ENCODE measurements at regions not wholly inside any gene's neighbourhood (a gene's known extent, or its start where the extent isn't known, plus 50 kb on each side); places are given as distances from the start of the nearest gene placed in this dataset.
A peak's percentile ranks its signal among the peaks of the same experiment; 100 is the strongest.

- DNase-seq (ENCODE audit: unreplicated experiment), result peak; percentile 92
- Mint-ChIP-seq H3K27me3 (ENCODE audit: insufficient read depth, unreplicated experiment) (peaks cover 64% of the 10 kb centered on the region), H3K27ac (ENCODE audit: low read depth, unreplicated experiment) (no peak overlapping the region), H3K4me3 (ENCODE audit: unreplicated experiment) (no peak overlapping the region), H3K36me3 (ENCODE audit: insufficient read depth, unreplicated experiment) (no peaks in the 10 kb centered on the region), H3K9me3 (ENCODE audit: unreplicated experiment) (no peaks in the 10 kb centered on the region), H3K4me1 (ENCODE audit: insufficient read depth, unreplicated experiment) (peaks cover 23% of the 10 kb centered on the region)
- no peak for TF ChIP-seq CTCF (IDR thresholded peaks at IDR 0.05; ENCODE audit: unreplicated experiment)
- CTCF ChIA-PET, result interaction anchor here (0.6 to 1.2 kb wide), 2 partner anchors 11 to 66 kb away, joined by 3 read pairs; no protein-coding TSS in a partner anchor
- no TSS peak for BruUV-seq (replicated peaks)
- POLR2A ChIA-PET, result no interaction called here
- intact Hi-C loops (cut with micrococcal nuclease), result no loop called here
Measured at GRCh38 chr2:138948070-138948539, 167.9 kb upstream of the NXPH2 start.

- intact Hi-C loops (cut with micrococcal nuclease), result no loop called here
- no peak for DNase-seq (ENCODE audit: unreplicated experiment)
- peaks cover 72% of the 10 kb centered on the region for H3K27me3 Mint-ChIP-seq (ENCODE audit: insufficient read depth, unreplicated experiment)
- TF ChIP-seq CTCF (IDR thresholded peaks at IDR 0.05; ENCODE audit: unreplicated experiment), result no peak
- no peaks in the 10 kb centered on the region for H3K36me3 Mint-ChIP-seq (ENCODE audit: insufficient read depth, unreplicated experiment)
- ChIA-PET POLR2A (no interaction called here), CTCF (no interaction called here)
- H3K4me1 Mint-ChIP-seq (ENCODE audit: insufficient read depth, unreplicated experiment), result peaks cover 10% of the 10 kb centered on the region
- peaks cover 16% of the 10 kb centered on the region for H3K9me3 Mint-ChIP-seq (ENCODE audit: unreplicated experiment)
- H3K4me3 Mint-ChIP-seq (ENCODE audit: unreplicated experiment), result no peak overlapping the region
- no TSS peak for BruUV-seq (replicated peaks)
- H3K27ac Mint-ChIP-seq (ENCODE audit: low read depth, unreplicated experiment), result no peak overlapping the region
Measured at GRCh38 chr2:138943470-138943869, 163.3 kb upstream of the NXPH2 start.

- H3K4me3 Mint-ChIP-seq (ENCODE audit: unreplicated experiment), result no peak overlapping the region
- intact Hi-C loops (cut with micrococcal nuclease), result no loop called here
- ChIA-PET CTCF (no interaction called here), POLR2A (no interaction called here)
- BruUV-seq (replicated peaks), result no TSS peak
- TF ChIP-seq CTCF (IDR thresholded peaks at IDR 0.05; ENCODE audit: unreplicated experiment), result no peak
- no peaks in the 10 kb centered on the region for H3K36me3 Mint-ChIP-seq (ENCODE audit: insufficient read depth, unreplicated experiment)
- H3K27ac Mint-ChIP-seq (ENCODE audit: low read depth, unreplicated experiment), result no peak overlapping the region
- H3K27me3 Mint-ChIP-seq (ENCODE audit: insufficient read depth, unreplicated experiment), result peaks cover 82% of the 10 kb centered on the region
- no peaks in the 10 kb centered on the region for H3K4me1 Mint-ChIP-seq (ENCODE audit: insufficient read depth, unreplicated experiment)
- no peak for DNase-seq (ENCODE audit: unreplicated experiment)
- H3K9me3 Mint-ChIP-seq (ENCODE audit: unreplicated experiment), result peaks cover 16% of the 10 kb centered on the region
Measured at GRCh38 chr2:138942466-138942865, 162.3 kb upstream of the NXPH2 start.

GRCh38 chr2:138931284-138932256 is 151.4 kb upstream of the NXPH2 start:
- no peak overlapping the region for H3K4me3 Mint-ChIP-seq (ENCODE audit: unreplicated experiment)
- H3K4me1 Mint-ChIP-seq (ENCODE audit: insufficient read depth, unreplicated experiment), result no peaks in the 10 kb centered on the region
- intact Hi-C loops (cut with micrococcal nuclease), result no loop called here
- H3K9me3 Mint-ChIP-seq (ENCODE audit: unreplicated experiment), result no peaks in the 10 kb centered on the region
- H3K27me3 Mint-ChIP-seq (ENCODE audit: insufficient read depth, unreplicated experiment), result peaks cover 89% of the 10 kb centered on the region
- CTCF ChIA-PET, result interaction anchor here (0.6 kb wide), 1 partner anchor 136 kb away, joined by 3 read pairs; no protein-coding TSS in a partner anchor
- H3K36me3 Mint-ChIP-seq (ENCODE audit: insufficient read depth, unreplicated experiment), result no peaks in the 10 kb centered on the region
- POLR2A ChIA-PET, result no interaction called here
- H3K27ac Mint-ChIP-seq (ENCODE audit: low read depth, unreplicated experiment), result no peak overlapping the region
- BruUV-seq (replicated peaks), result no TSS peak
- DNase-seq (ENCODE audit: unreplicated experiment), result no peak
- TF ChIP-seq CTCF (IDR thresholded peaks at IDR 0.05; ENCODE audit: unreplicated experiment), result no peak

Measured in MCF 10A (cell line).